Neural cell (in vitro differentiated cells): ENCODE measurements at regions not wholly inside any gene's neighbourhood (a gene's known extent, or its start where the extent isn't known, plus 50 kb on each side); places are given as distances from the start of the nearest gene placed in this dataset.

Experiments
- H2AFZ ChIP-seq: fragments of 200-600, 300-800 bp; sonication (generic), shearing (Covaris generic); 2 replicates; pipeline ENCODE4 v1.6.0; 2014; ENCODE audit warnings: low read depth, mild to moderate bottlenecking, antibody characterized with exemption, low read length, moderate library complexity
- H3F3A ChIP-seq: fragments of 200-600 bp; shearing (Covaris generic); 2 replicates; pipeline ENCODE4 v1.6.1; 2016; ENCODE audit warnings: mild to moderate bottlenecking, moderate library complexity, mixed read lengths, antibody characterized with exemption, low read length; ENCODE audit not compliant: insufficient read depth, poor library complexity, severe bottlenecking
- H3K27ac ChIP-seq: fragments of 200-600, 300-800 bp; sonication (generic), shearing (Covaris generic); 2 replicates; pipeline ENCODE4 v1.5.1; 2014; ENCODE audit warnings: mild to moderate bottlenecking, low read length, moderate library complexity
- H3K27me3 ChIP-seq: fragments of 300-800, 200-600 bp; sonication (generic), shearing (Covaris generic); 2 replicates; pipeline ENCODE4 v1.6.0; 2014; ENCODE audit warnings: mild to moderate bottlenecking, low read depth, low read length, moderate library complexity; ENCODE audit not compliant: insufficient read depth
- H3K36me3 ChIP-seq: fragments of 300-800, 200-600 bp; sonication (generic), shearing (Covaris generic); 2 replicates; pipeline ENCODE4 v1.5.1; 2014; ENCODE audit warnings: mild to moderate bottlenecking, antibody characterized with exemption, low read length, moderate library complexity; ENCODE audit not compliant: insufficient read depth
- H3K4me2 ChIP-seq: fragments of 300-800, 200-600 bp; sonication (generic), shearing (Covaris generic); 2 replicates; pipeline ENCODE4 v1.6.0; 2014; ENCODE audit warnings: mild to moderate bottlenecking, low read length
- H3K4me3 ChIP-seq: fragments of 300-800, 200-600 bp; sonication (generic), shearing (Covaris generic); 2 replicates; pipeline ENCODE4 v1.5.1; 2014; ENCODE audit warnings: mild to moderate bottlenecking, low read length, moderate library complexity
- H3K79me2 ChIP-seq: fragments of 200-600 bp; shearing (Covaris generic); replicated peaks from 2 replicates; pipeline ENCODE4 v1.6.0; 2014; ENCODE audit warnings: mild to moderate bottlenecking, low read length, moderate library complexity; ENCODE audit not compliant: insufficient read depth
- H3K9ac ChIP-seq: fragments of 300-800, 200-600 bp; sonication (generic), shearing (Covaris generic); 2 replicates; pipeline ENCODE4 v1.6.1; 2016; ENCODE audit warnings: mild to moderate bottlenecking, low read length, mixed read lengths
- H3K9me2 ChIP-seq: fragments of 200-600 bp; shearing (Covaris generic); 2 replicates; pipeline ENCODE4 v1.6.1; 2016; ENCODE audit warnings: mild to moderate bottlenecking, low read length, mixed read lengths; ENCODE audit not compliant: insufficient read depth
- H3K9me3 ChIP-seq: fragments of 200-600, 300-800 bp; sonication (generic), shearing (Covaris generic); 2 replicates; pipeline ENCODE4 v1.6.1; 2016; ENCODE audit warnings: mild to moderate bottlenecking, mixed run types, low read length, moderate library complexity, mixed read lengths
- H4K20me1 ChIP-seq: fragments of 200-600 bp; shearing (Covaris generic); 2 replicates; pipeline ENCODE4 v1.6.1; 2016; ENCODE audit warnings: mild to moderate bottlenecking, mixed run types; ENCODE audit not compliant: insufficient read depth
- CTCF ChIP-seq: fragments of 450-650 bp; IDR thresholded peaks from 2 replicates; pipeline ENCODE4 v1.5.1; 2014; ENCODE audit warnings: antibody characterized with exemption, mild to moderate bottlenecking, moderate library complexity; ENCODE audit not compliant: poor library complexity, severe bottlenecking
- EP300 ChIP-seq: fragments of 450-650 bp; conservative IDR thresholded peaks from 2 replicates; pipeline ENCODE4 v1.6.1; 2014; ENCODE audit warnings: antibody characterized with exemption, mild to moderate bottlenecking, moderate library complexity; ENCODE audit not compliant: poor library complexity, severe bottlenecking
- EZH2 ChIP-seq: fragments of 200-600, 300-800 bp; shearing (Covaris generic), sonication (generic); IDR thresholded peaks from 2 replicates; pipeline ENCODE4 v1.6.1; 2014; ENCODE audit warnings: antibody characterized with exemption, low read length, borderline replicate concordance, mild to moderate bottlenecking; ENCODE audit not compliant: insufficient read depth, poor library complexity, severe bottlenecking
- MXI1 ChIP-seq: fragments of 450-650 bp; conservative IDR thresholded peaks from 2 replicates; pipeline ENCODE4 v1.6.1; 2014; ENCODE audit warnings: antibody characterized with exemption, mild to moderate bottlenecking; ENCODE audit not compliant: poor library complexity, severe bottlenecking
- POLR2AphosphoS5 ChIP-seq: IDR thresholded peaks from 2 replicates; pipeline ENCODE4 v1.6.1; 2012
- RAD21 ChIP-seq: fragments of 450-650 bp; conservative IDR thresholded peaks from 2 replicates; pipeline ENCODE4 v1.6.1; 2014; ENCODE audit warnings: antibody characterized with exemption, mild to moderate bottlenecking, moderate library complexity
- REST ChIP-seq: IDR thresholded peaks from 2 replicates; pipeline ENCODE4 v1.6.1; 2012; ENCODE audit warnings: borderline replicate concordance
- SMC3 ChIP-seq: fragments of 450-650 bp; conservative IDR thresholded peaks from 2 replicates; pipeline ENCODE4 v1.6.1; 2014; ENCODE audit warnings: antibody characterized with exemption, mild to moderate bottlenecking, moderate library complexity; ENCODE audit not compliant: poor library complexity
- TAF1 ChIP-seq: IDR thresholded peaks from 2 replicates; pipeline ENCODE4 v1.6.1; 2012; ENCODE audit warnings: low read depth

DNA sequence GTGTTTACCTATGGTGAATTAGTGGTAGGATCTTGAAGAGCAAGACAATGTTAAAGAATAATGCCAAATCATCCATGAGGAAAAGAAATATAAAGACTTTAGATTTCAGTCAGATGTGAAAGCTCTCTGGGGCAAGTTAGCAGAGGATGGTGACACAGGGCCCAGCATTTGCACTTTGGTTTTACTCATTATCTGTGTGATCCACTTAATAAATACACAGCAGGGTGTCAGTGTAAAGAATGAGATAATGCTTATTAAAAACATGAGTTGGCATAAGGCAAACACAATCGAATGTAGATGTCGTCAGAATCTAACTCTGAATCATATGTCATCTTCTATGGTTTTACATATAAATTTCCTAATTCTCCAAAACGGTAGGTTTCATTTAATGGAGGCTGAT is 130.4 kb upstream of the PREP start:
- no peaks in the 10 kb centered on the region for H4K20me1 ChIP-seq
- no peak overlapping the region for H3K27ac ChIP-seq
- no peak overlapping the region for H3K4me2 ChIP-seq
- H2AFZ ChIP-seq: no peak overlapping the region
- no peak overlapping the region for H3K4me3 ChIP-seq
- no peak overlapping the region for H3K9ac ChIP-seq
- no peaks in the 10 kb centered on the region for H3K79me2 ChIP-seq
- TF ChIP-seq MXI1 (no peak), RAD21 (no peak), REST (no peak), POLR2AphosphoS5 (no peak), SMC3 (no peak), EZH2 (no peak), EP300 (no peak), CTCF (no peak), TAF1 (no peak)
- H3K27me3 ChIP-seq: no peaks in the 10 kb centered on the region
- no peaks in the 10 kb centered on the region for H3K9me3 ChIP-seq
- H3F3A ChIP-seq: no peaks in the 10 kb centered on the region
- no peaks in the 10 kb centered on the region for H3K9me2 ChIP-seq
- H3K36me3 ChIP-seq: no peaks in the 10 kb centered on the region

- H3K9me3 ChIP-seq: no peaks in the 10 kb centered on the region
- no peaks in the 10 kb centered on the region for H3K36me3 ChIP-seq
- no peak overlapping the region for H3K4me2 ChIP-seq
- no peak overlapping the region for H3K9ac ChIP-seq
- no peak overlapping the region for H3K4me3 ChIP-seq
- H3K27ac ChIP-seq: no peak overlapping the region
- H4K20me1 ChIP-seq: no peaks in the 10 kb centered on the region
- TF ChIP-seq EZH2 (no peak), RAD21 (no peak), TAF1 (no peak), CTCF (no peak), POLR2AphosphoS5 (no peak), REST (no peak), EP300 (no peak), SMC3 (no peak), MXI1 (no peak)
- no peaks in the 10 kb centered on the region for H3K27me3 ChIP-seq
- H3F3A ChIP-seq: no peaks in the 10 kb centered on the region
- no peaks in the 10 kb centered on the region for H3K79me2 ChIP-seq
- no peaks in the 10 kb centered on the region for H3K9me2 ChIP-seq
- H2AFZ ChIP-seq: no peak overlapping the region
Measured at GRCh38 chr6:105526225-105526872, 123.5 kb upstream of the PREP start.
